Muscle layer of colon (tissue), 2 donors: ENCODE measurements at regions not wholly inside any gene's neighbourhood (a gene's known extent, or its start where the extent isn't known, plus 50 kb on each side); places are given as distances from the start of the nearest gene placed in this dataset.

Experiments
- H3K27ac ChIP-seq: one replicate; pipeline ENCODE4 v1.7.0; 2013; ENCODE audit warnings: low read depth, mild to moderate bottlenecking, low read length, moderate library complexity
- H3K27me3 ChIP-seq, 2 donors: one replicate each; pipeline ENCODE4 v1.7.0; 2013; ENCODE audit warnings: low read length in 2 of 2, mild to moderate bottlenecking in 2 of 2; ENCODE audit not compliant: insufficient read depth in 2 of 2, control insufficient read depth in 1 of 2
- H3K36me3 ChIP-seq: one replicate; pipeline ENCODE4 v1.7.0; 2013; ENCODE audit warnings: mild to moderate bottlenecking, low read length; ENCODE audit not compliant: insufficient read depth
- H3K4me1 ChIP-seq: one replicate; pipeline ENCODE4 v1.7.0; 2013; ENCODE audit warnings: mild to moderate bottlenecking, low read length; ENCODE audit not compliant: insufficient read depth
- H3K4me3 ChIP-seq, 2 donors: one replicate each; pipeline ENCODE4 v1.7.0; 2013; ENCODE audit warnings: low read length in 2 of 2, low read depth in 1 of 2, mild to moderate bottlenecking in 1 of 2, moderate library complexity in 1 of 2
- H3K9ac ChIP-seq: one replicate; pipeline ENCODE4 v1.7.0; 2013; ENCODE audit warnings: low read length
- H3K9me3 ChIP-seq: one replicate; pipeline ENCODE4 v1.7.0; 2013; ENCODE audit warnings: mild to moderate bottlenecking, low read length
- donor health status: abdominal sarcoma.
- donor health status: Adenocarcinoma of cecum.

DNA sequence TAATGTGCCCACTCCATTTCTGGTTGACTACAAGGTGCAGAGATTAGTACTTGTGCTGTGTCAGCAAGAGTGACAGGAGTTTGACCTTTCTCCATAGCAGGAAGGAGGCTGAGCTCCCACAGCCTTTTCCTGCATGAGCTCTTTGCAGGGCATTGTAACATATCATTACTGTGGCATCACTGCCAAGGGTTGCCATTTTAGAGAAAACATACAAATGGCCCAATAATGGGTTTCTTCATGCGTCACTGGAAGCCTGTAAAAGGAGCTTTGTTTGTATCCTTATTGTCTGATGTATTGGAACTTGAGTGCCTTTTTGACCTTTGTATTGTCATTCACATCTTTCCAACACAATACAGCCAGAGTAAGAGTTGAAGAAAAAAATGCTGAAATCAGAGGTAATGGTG lies 323.0 kb upstream of the CDIN1 start:
- Histone ChIP-seq H3K9ac (no peak overlapping the region), H3K36me3 (no peaks in the 10 kb centered on the region), H3K9me3 (no peaks in the 10 kb centered on the region), H3K4me3 (no peak overlapping the region), H3K27ac (no peak overlapping the region), H3K4me1 (no peaks in the 10 kb centered on the region), H3K27me3 (no peaks in the 10 kb centered on the region)

DNA sequence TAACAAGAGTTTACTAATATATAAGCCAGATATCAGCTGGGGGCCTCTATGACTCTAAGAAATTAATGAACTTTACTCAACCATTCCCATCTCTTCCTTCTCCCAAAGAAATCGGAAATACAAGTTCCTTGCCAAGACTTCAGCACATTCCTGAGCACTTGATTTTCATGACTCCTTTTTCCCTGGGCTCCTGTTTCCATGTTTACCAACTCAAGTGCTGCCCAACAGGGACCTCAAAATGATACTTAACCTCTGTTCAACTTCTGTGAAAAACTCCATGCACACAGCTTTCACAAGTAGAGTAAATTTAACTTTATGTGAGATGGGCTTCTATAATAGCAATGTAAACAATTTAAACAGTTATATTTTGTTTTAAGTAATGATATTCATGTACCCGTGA lies 315.8 kb upstream of the CDIN1 start:
- Histone ChIP-seq H3K4me3 (no peak overlapping the region), H3K27ac (no peak overlapping the region), H3K27me3 (no peaks in the 10 kb centered on the region), H3K9me3 (no peaks in the 10 kb centered on the region), H3K4me1 (no peaks in the 10 kb centered on the region), H3K9ac (no peak overlapping the region), H3K36me3 (no peaks in the 10 kb centered on the region)

- no peaks in the 10 kb centered on the region for H3K36me3 ChIP-seq
- no peaks in the 10 kb centered on the region for H3K27me3 ChIP-seq
- no peak overlapping the region for H3K9ac ChIP-seq
- no peak overlapping the region for H3K27ac ChIP-seq
- no peaks in the 10 kb centered on the region for H3K4me1 ChIP-seq
- H3K4me3 ChIP-seq: no peak overlapping the region
- H3K9me3 ChIP-seq: no peaks in the 10 kb centered on the region
These were observed 314.0 kb upstream of the CDIN1 start for GRCh38 chr15:36265422-36265821.

DNA sequence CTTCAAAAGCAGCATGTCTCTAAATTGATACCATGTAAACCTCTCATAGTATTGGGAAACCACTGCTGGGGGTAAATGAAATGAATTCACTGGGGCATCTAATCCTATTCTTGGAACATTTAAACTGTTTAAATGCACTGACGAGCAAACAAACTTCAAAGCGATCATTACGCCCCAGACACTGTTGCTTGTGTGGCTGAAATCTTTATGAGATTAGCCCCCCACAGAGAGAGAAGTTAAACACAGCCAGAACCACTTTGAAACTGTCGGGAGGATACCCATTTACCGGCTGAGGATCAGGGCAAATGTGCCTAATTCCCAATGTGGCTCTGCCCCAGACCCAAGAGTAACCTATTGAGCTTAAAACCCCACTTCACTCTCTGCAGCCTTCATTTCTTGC lies 308.4 kb upstream of the CDIN1 start:
- no peak overlapping the region for H3K9ac ChIP-seq
- no peaks in the 10 kb centered on the region for H3K27me3 ChIP-seq
- no peak overlapping the region for H3K4me3 ChIP-seq
- H3K4me1 ChIP-seq: no peaks in the 10 kb centered on the region
- no peak overlapping the region for H3K27ac ChIP-seq
- H3K9me3 ChIP-seq: no peaks in the 10 kb centered on the region
- no peaks in the 10 kb centered on the region for H3K36me3 ChIP-seq

DNA sequence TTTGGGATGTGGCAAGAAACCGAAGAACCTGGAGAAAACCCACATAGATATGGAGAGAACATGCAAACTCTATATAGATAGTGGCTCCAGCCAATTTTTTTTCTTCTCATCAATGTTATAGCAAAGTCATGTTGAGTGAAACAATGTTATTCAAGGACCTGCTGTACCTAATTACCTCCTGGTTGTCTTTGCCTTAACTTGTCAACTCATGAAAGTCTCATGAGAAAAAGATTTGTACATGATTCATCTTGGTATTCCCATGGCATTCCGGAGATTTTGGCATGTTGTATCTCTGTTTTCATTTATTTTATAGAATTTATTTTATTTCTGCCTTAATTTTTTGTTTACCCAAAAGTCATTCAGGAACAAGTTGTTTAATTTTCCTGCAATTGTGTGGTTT lies 303.8 kb upstream of the CDIN1 start:
- Histone ChIP-seq H3K9ac (no peak overlapping the region), H3K27me3 (no peaks in the 10 kb centered on the region), H3K4me1 (no peaks in the 10 kb centered on the region), H3K36me3 (no peaks in the 10 kb centered on the region), H3K27ac (no peak overlapping the region), H3K9me3 (no peaks in the 10 kb centered on the region), H3K4me3 (no peak overlapping the region)

GRCh38 chr15:36278219-36278618 lies 301.2 kb upstream of the CDIN1 start:
- Histone ChIP-seq H3K4me3 (no peak overlapping the region), H3K9ac (no peak overlapping the region), H3K27ac (no peak overlapping the region), H3K36me3 (no peaks in the 10 kb centered on the region), H3K27me3 (no peaks in the 10 kb centered on the region), H3K4me1 (no peaks in the 10 kb centered on the region), H3K9me3 (no peaks in the 10 kb centered on the region)

DNA sequence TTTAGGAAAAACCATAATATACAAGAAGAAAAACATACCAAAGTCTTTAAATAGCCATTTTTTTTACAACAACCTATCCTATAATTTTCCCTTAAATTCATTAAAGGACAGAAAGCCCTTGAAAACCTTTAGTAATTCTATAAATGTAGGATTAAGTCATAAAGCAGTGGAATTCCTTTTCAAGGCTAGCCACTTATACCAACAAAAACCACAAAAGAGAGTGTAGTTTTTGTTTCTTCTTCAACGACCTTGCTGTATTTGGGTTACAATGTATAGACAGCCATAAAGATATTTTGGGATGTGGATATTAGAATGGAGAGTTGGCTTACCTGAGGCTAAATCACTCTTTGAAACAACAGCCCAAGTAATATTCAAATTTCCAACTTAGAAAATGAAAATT lies 296.6 kb upstream of the CDIN1 start:
- Histone ChIP-seq H3K9me3 (no peaks in the 10 kb centered on the region), H3K9ac (no peak overlapping the region), H3K36me3 (no peaks in the 10 kb centered on the region), H3K27me3 (no peaks in the 10 kb centered on the region), H3K4me1 (no peaks in the 10 kb centered on the region), H3K27ac (no peak overlapping the region), H3K4me3 (no peak overlapping the region)

GRCh38 chr15:36284911-36285310 lies 294.5 kb upstream of the CDIN1 start:
- no peaks in the 10 kb centered on the region for H3K4me1 ChIP-seq
- H3K27ac ChIP-seq: no peak overlapping the region
- H3K9me3 ChIP-seq: no peaks in the 10 kb centered on the region
- no peak overlapping the region for H3K9ac ChIP-seq
- no peaks in the 10 kb centered on the region for H3K36me3 ChIP-seq
- no peak overlapping the region for H3K4me3 ChIP-seq
- no peaks in the 10 kb centered on the region for H3K27me3 ChIP-seq

- H3K9ac ChIP-seq: no peak overlapping the region
- H3K4me3 ChIP-seq: no peak overlapping the region
- H3K27me3 ChIP-seq: no peaks in the 10 kb centered on the region
- H3K27ac ChIP-seq: no peak overlapping the region
- H3K9me3 ChIP-seq: no peaks in the 10 kb centered on the region
- no peaks in the 10 kb centered on the region for H3K36me3 ChIP-seq
- no peaks in the 10 kb centered on the region for H3K4me1 ChIP-seq
These were observed 287.9 kb upstream of the CDIN1 start for GRCh38 chr15:36291501-36291900.

DNA sequence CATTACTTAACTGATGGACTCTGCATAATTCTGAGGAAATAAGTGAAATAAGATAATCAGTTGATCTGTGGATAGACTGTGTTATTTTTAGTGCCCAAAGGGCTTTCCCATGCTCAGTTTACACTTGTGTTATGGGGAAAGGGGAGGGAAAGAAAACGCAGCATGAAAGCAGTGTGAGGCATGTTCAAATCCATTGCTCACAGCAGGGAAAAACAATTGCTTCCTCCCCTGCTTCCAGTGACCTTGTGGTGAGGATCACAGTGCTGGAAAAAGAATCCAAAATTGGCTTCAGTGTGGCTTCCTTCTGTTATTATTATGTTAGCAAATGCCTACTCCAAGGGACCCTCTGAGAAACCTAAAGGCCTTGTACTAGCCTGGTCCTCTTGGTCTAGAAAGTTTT lies 285.1 kb upstream of the CDIN1 start:
- Histone ChIP-seq H3K4me1 (no peaks in the 10 kb centered on the region), H3K27ac (no peak overlapping the region), H3K27me3 (no peaks in the 10 kb centered on the region), H3K4me3 (no peak overlapping the region), H3K9me3 (no peaks in the 10 kb centered on the region), H3K36me3 (no peaks in the 10 kb centered on the region), H3K9ac (no peak overlapping the region)

- Histone ChIP-seq H3K4me3 (no peak overlapping the region), H3K36me3 (no peaks in the 10 kb centered on the region), H3K27me3 (no peaks in the 10 kb centered on the region), H3K27ac (no peak overlapping the region), H3K9me3 (no peaks in the 10 kb centered on the region), H3K9ac (no peak overlapping the region), H3K4me1 (no peaks in the 10 kb centered on the region)
These were observed 277.5 kb upstream of the CDIN1 start for GRCh38 chr15:36301947-36302346.

DNA sequence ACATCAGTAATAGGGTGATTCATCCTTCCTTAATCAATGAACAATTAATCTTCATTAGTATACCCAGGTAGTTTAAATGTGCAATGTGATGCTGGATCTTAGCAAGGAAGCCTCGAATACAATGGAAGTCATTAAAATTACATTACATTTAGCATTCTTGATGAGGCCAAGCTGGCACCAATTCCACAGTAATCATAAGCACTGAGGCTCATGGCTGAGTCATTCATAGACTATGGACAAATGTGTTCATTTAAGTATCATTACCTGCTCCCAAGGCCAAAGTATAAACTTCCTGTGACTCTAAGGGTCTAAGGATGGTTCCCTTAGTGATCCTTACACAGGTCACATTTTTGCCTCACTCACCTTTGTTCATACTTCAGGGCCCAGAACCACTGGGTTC lies 266.4 kb upstream of the CDIN1 start:
- Histone ChIP-seq H3K36me3 (no peaks in the 10 kb centered on the region), H3K9me3 (no peaks in the 10 kb centered on the region), H3K27me3 (no peaks in the 10 kb centered on the region), H3K4me1 (no peaks in the 10 kb centered on the region), H3K4me3 (no peak overlapping the region), H3K27ac (no peak overlapping the region), H3K9ac (no peak overlapping the region)
